HepG2 (cell line): ENCODE measurements at regions not wholly inside any gene's neighbourhood (a gene's known extent, or its start where the extent isn't known, plus 50 kb on each side); places are given as distances from the start of the nearest gene placed in this dataset.

Experiments used
- ATAC-seq: fragments of 200-7000 bp; cut with Tn5 transposase; 3 replicates; pipeline ENCODE4 v1.9.1; 2020; ENCODE audit warnings: mild to moderate bottlenecking, moderate library complexity
- BruUV-seq: library from RNA; stranded (reverse); fragments of 400-500 nt; replicated peaks from 2 replicates; lab custom pipeline; 2021; lab: Mats Ljungman, UMichigan
- CTCF ChIA-PET: fragments of 300-600 bp; formaldehyde crosslinking; extraction: SDS; loops from one replicate; lab custom pipeline; 2021; ENCODE audit warnings: low total read pairs, inconsistent platforms, low intra/inter-chr PET ratio; lab: Yijun Ruan, JAX
- POLR2A ChIA-PET: fragments of 350-600 bp; sonication (Branson Sonifier 250); formaldehyde crosslinking; loops from one replicate; lab custom pipeline; 2020; ENCODE audit warnings: antibody characterized with exemption, inconsistent platforms; lab: Yijun Ruan, JAX
- DNase-seq: peaks from one replicate; pipeline ENCODE4 v3.0.0-alpha.2; 2015; ENCODE audit warnings: low spot score
- FAIRE-seq: peaks from 3 replicates; lab custom pipeline; 2011; peaks lifted over from hg19 to GRCh38; lab: Jason Lieb, UNC
- H2AFZ ChIP-seq: one replicate; pipeline ENCODE4 v1.6.1; 2011; ENCODE audit warnings: low read length, inconsistent platforms
- H3K27ac ChIP-seq: fragments of 300-600 bp; 3 replicates; pipeline ENCODE4 v1.8.0; 2011; ENCODE audit warnings: mixed run types, mild to moderate bottlenecking, mixed read lengths, low read length, inconsistent platforms; ENCODE audit not compliant: insufficient read depth; ENCODE audit errors: extremely low read length
- H3K27me3 ChIP-seq, 2 experiments: fragments of 200-600 bp in 1 of 2; 2 replicates in 1 of 2; 3 replicates in 1 of 2; pipeline versions ENCODE4 v1.6.0 to v1.8.0; 2011; ENCODE audit warnings: low read length in 2 of 2, mild to moderate bottlenecking in 2 of 2, moderate library complexity in 2 of 2, inconsistent platforms in 1 of 2; ENCODE audit not compliant: insufficient read depth in 2 of 2, control insufficient read depth in 1 of 2
- H3K36me3 ChIP-seq, 2 experiments: fragments of 200-600 bp in 1 of 2; replicated peaks in 1 of 2; 2 replicates in 1 of 2; 3 replicates in 1 of 2; pipeline versions ENCODE4 v1.5.1 to v1.8.0; 2011; ENCODE audit warnings: low read length in 2 of 2, inconsistent platforms in 1 of 2; ENCODE audit not compliant: insufficient read depth in 2 of 2, control insufficient read depth in 1 of 2
- H3K4me1 ChIP-seq: 2 replicates; pipeline ENCODE4 v1.5.1; 2012; ENCODE audit warnings: low read length, inconsistent platforms; ENCODE audit not compliant: insufficient read depth
- H3K4me2 ChIP-seq: 2 replicates; pipeline ENCODE4 v1.6.0; 2011; ENCODE audit warnings: low read depth, low read length, inconsistent platforms
- H3K4me3 ChIP-seq, 3 experiments: fragments of 200-600 bp in 1 of 3; sonication (generic), shearing (Covaris generic) in 1 of 3; replicated peaks in 1 of 3; 2 replicates each; pipeline ENCODE4 v1.5.1; 2011 to 2016; ENCODE audit warnings: low read length in 3 of 3, inconsistent platforms in 2 of 3, low read depth in 2 of 3, mild to moderate bottlenecking in 2 of 3, control low read depth in 1 of 3, mixed read lengths in 1 of 3; ENCODE audit not compliant: insufficient read depth in 1 of 3
- H3K79me2 ChIP-seq: one replicate; pipeline ENCODE4 v1.6.1; 2011; ENCODE audit warnings: low read length, inconsistent platforms; ENCODE audit not compliant: insufficient read depth
- H3K9ac ChIP-seq: 2 replicates; pipeline ENCODE4 v1.6.0; 2011; ENCODE audit warnings: mild to moderate bottlenecking, low read depth, low read length, inconsistent platforms; ENCODE audit not compliant: insufficient read depth
- H3K9me3 ChIP-seq: 2 replicates; pipeline ENCODE4 v1.5.1; 2012; ENCODE audit warnings: mild to moderate bottlenecking, low read length
- H4K20me1 ChIP-seq: 2 replicates; pipeline ENCODE4 v1.6.0; 2011; ENCODE audit warnings: inconsistent platforms, mild to moderate bottlenecking, low read length, moderate library complexity; ENCODE audit not compliant: insufficient read depth
- CCDC6 ChIP-seq: sonication (generic); formaldehyde crosslinking; IDR thresholded peaks from 2 replicates; pipeline ENCODE4 v1.8.1; 2022; ENCODE audit warnings: mild to moderate bottlenecking, missing genetic modification reagents, moderate library complexity
- CENPT ChIP-seq: sonication (generic); formaldehyde crosslinking; IDR thresholded peaks from 2 replicates; pipeline ENCODE4 v1.8.0; 2022; ENCODE audit warnings: low read depth, mild to moderate bottlenecking, moderate library complexity, missing genetic modification reagents
- EZH2 ChIP-seq: conservative IDR thresholded peaks from 2 replicates; pipeline ENCODE4 v1.6.1; 2012; ENCODE audit warnings: mild to moderate bottlenecking, low read depth, low read length, moderate library complexity
- GABPB1 ChIP-seq: IDR thresholded peaks from 2 replicates; pipeline ENCODE4 v1.6.1; 2016; ENCODE audit warnings: mild to moderate bottlenecking, missing genetic modification reagents, moderate library complexity, missing compliant biosample characterization
- NR2F2 ChIP-seq: IDR thresholded peaks from 2 replicates; pipeline ENCODE4 v1.6.1; 2012; ENCODE audit warnings: low read depth, inconsistent platforms, borderline replicate concordance
- RBM22 ChIP-seq: fragments of 200-400 bp; formaldehyde crosslinking; optimal IDR thresholded peaks from 2 replicates; pipeline ENCODE3; 2017; ENCODE audit warnings: mild to moderate bottlenecking, low read length, moderate library complexity
- REPIN1 ChIP-seq: sonication (generic); formaldehyde crosslinking; IDR thresholded peaks from 2 replicates; pipeline ENCODE4 v1.8.0; 2022; ENCODE audit warnings: missing genetic modification reagents, low read depth, mild to moderate bottlenecking, borderline replicate concordance
- SIN3A ChIP-seq: IDR thresholded peaks from 2 replicates; pipeline ENCODE4 v1.6.1; 2011; ENCODE audit warnings: low read depth, mild to moderate bottlenecking, control low read depth, low read length, borderline replicate concordance
- SRSF9 ChIP-seq: fragments of 200-400 bp; formaldehyde crosslinking; IDR thresholded peaks from 2 replicates; pipeline ENCODE4 v1.6.1; 2018; ENCODE audit warnings: borderline replicate concordance, mild to moderate bottlenecking, low read depth, low read length; ENCODE audit not compliant: insufficient read depth, poor library complexity, severe bottlenecking
- ZFP36L1 ChIP-seq: sonication (generic); formaldehyde crosslinking; IDR thresholded peaks from 2 replicates; pipeline ENCODE4 v1.8.0; 2022; ENCODE audit warnings: mild to moderate bottlenecking, missing genetic modification reagents, moderate library complexity
- ZNF30 ChIP-seq: sonication (generic); formaldehyde crosslinking; IDR thresholded peaks from 2 replicates; pipeline ENCODE4 v1.5.0; 2020; ENCODE audit warnings: mild to moderate bottlenecking, missing genetic modification reagents
- ZNF337 ChIP-seq: sonication (generic); formaldehyde crosslinking; IDR thresholded peaks from 2 replicates; pipeline ENCODE4 v1.5.1; 2020; ENCODE audit warnings: missing genetic modification reagents, low read depth, mild to moderate bottlenecking, borderline replicate concordance
- ZNF441 ChIP-seq: sonication (generic); formaldehyde crosslinking; IDR thresholded peaks from 2 replicates; pipeline ENCODE4 v1.7.0; 2021; ENCODE audit warnings: missing genetic modification reagents, borderline replicate concordance
- ZNF678 ChIP-seq: sonication (generic); formaldehyde crosslinking; IDR thresholded peaks from 2 replicates; pipeline ENCODE4 v1.4.0; 2020; ENCODE audit warnings: mild to moderate bottlenecking, missing genetic modification reagents
- ZNF746 ChIP-seq: sonication (generic); formaldehyde crosslinking; IDR thresholded peaks from 2 replicates; pipeline ENCODE4 v1.8.0; 2022; ENCODE audit warnings: mild to moderate bottlenecking, missing genetic modification reagents
- ZNF83 ChIP-seq: sonication (generic); formaldehyde crosslinking; IDR thresholded peaks from 2 replicates; pipeline ENCODE4 v1.4.0; 2020; ENCODE audit warnings: missing genetic modification reagents, mild to moderate bottlenecking, borderline replicate concordance
- WGBS: methylation state at CpG from one replicate; pipeline ENCODE4 v1.1.6; 2017; ENCODE audit warnings: low lambda C conversion rate; 5-methylcytosine and 5-hydroxymethylcytosine counted together
- in situ Hi-C: cut with HindIII; loops from 2 replicates; pipeline ENCODE4 v1.10.0; 2017; ENCODE audit warnings: low pct_unique_long_range_greater_than_20kb; ENCODE audit not compliant: extremely low pct_ligation_motif_present
- intact Hi-C: fragments of 100-400 bp; cut with micrococcal nuclease; formaldehyde crosslinking; loops from one replicate; pipeline ENCODE4 v1.10.0; 2022; ENCODE audit not compliant: unreplicated experiment
- TF ChIP-seq, protein P1 (sequence below): sonication (generic); formaldehyde crosslinking; IDR thresholded peaks from 2 replicates; pipeline ENCODE4 v1.4.0; 2020; ENCODE audit warnings: missing genetic modification reagents
- TF ChIP-seq, protein P2 (sequence below): sonication (generic); formaldehyde crosslinking; IDR thresholded peaks from 2 replicates; pipeline ENCODE4 v1.5.1; 2020; ENCODE audit warnings: missing genetic modification reagents, mild to moderate bottlenecking, borderline replicate concordance

DNA sequence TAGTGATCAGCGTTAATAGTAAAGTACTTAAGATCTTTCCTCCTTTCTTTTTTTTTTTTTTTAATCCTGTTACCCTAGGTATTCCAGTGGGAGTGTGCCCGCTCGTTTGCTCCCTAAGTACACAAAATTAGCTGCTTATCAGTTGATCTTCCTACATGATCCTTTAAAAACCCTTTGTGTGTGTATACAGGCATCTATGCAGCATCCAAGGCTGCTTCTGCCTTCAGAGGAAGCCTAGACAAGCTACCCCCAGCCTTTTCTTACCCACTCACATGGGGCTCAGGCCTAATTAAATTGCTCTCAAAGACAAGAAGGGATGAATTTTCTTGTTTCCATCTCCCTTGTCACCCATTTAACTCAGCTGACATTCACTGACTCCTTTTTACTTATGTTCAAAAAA, 343.4 kb upstream of the LMO3 start:
- Histone ChIP-seq H3K36me3 (no peaks in the 10 kb centered on the region), H3K4me1 (no peaks in the 10 kb centered on the region), H3K4me2 (no peak overlapping the region), H3K27ac (no peak overlapping the region), H3K79me2 (no peaks in the 10 kb centered on the region), H3K27me3 (no peaks in the 10 kb centered on the region), H3K9ac (no peak overlapping the region), H4K20me1 (no peaks in the 10 kb centered on the region), H3K9me3 (no peaks in the 10 kb centered on the region), H3K4me3 (no peak overlapping the region), H2AFZ (no peak overlapping the region)
- no peak for ATAC-seq
- intact Hi-C loops (no loop called here), in situ Hi-C loops (no loop called here)
- DNase-seq: no peak
- FAIRE-seq: no peak
- 2% methylated on average over 3 of the region's 3 CpGs for WGBS
- ChIA-PET POLR2A (no interaction called here), CTCF (no interaction called here)
- no TSS peak for BruUV-seq
- TF ChIP-seq, protein P1, sequence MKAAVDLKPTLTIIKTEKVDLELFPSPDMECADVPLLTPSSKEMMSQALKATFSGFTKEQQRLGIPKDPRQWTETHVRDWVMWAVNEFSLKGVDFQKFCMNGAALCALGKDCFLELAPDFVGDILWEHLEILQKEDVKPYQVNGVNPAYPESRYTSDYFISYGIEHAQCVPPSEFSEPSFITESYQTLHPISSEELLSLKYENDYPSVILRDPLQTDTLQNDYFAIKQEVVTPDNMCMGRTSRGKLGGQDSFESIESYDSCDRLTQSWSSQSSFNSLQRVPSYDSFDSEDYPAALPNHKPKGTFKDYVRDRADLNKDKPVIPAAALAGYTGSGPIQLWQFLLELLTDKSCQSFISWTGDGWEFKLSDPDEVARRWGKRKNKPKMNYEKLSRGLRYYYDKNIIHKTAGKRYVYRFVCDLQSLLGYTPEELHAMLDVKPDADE (CRISPR knock-in tag): no peak
- TF ChIP-seq ZNF337 (no peak), CCDC6 (CRISPR knock-in tag) (no peak), ZFP36L1 (CRISPR knock-in tag) (no peak), ZNF83 (CRISPR knock-in tag) (no peak), ZNF30 (CRISPR knock-in tag) (no peak), REPIN1 (CRISPR knock-in tag) (no peak), ZNF441 (no peak)

- in situ Hi-C loops (no loop called here), intact Hi-C loops (no loop called here)
- no peak for ATAC-seq
- H3K36me3 ChIP-seq: no peaks in the 10 kb centered on the region
- H4K20me1 ChIP-seq: no peaks in the 10 kb centered on the region
- no peak for DNase-seq
- H3K9me3 ChIP-seq: no peaks in the 10 kb centered on the region
- no peak overlapping the region for H3K27ac ChIP-seq
- no peak overlapping the region for H3K9ac ChIP-seq
- no peaks in the 10 kb centered on the region for H3K4me1 ChIP-seq
- no peaks in the 10 kb centered on the region for H3K27me3 ChIP-seq
- no peak overlapping the region for H3K4me2 ChIP-seq
- BruUV-seq: no TSS peak
- H3K4me3 ChIP-seq: no peak overlapping the region
- FAIRE-seq: no peak
- CTCF ChIA-PET: no interaction called here
- no peak overlapping the region for H2AFZ ChIP-seq
- no peaks in the 10 kb centered on the region for H3K79me2 ChIP-seq
- POLR2A ChIA-PET: no interaction called here
- no peak for TF ChIP-seq RBM22
- TF ChIP-seq SRSF9: no peak
- no peak for TF ChIP-seq NR2F2
- TF ChIP-seq ZNF678 (CRISPR knock-in tag): no peak
- TF ChIP-seq CENPT (CRISPR knock-in tag): no peak
- no peak for TF ChIP-seq ZNF746 (CRISPR knock-in tag)
- no peak for TF ChIP-seq SIN3A
- TF ChIP-seq EZH2: no peak
- TF ChIP-seq, protein P2, sequence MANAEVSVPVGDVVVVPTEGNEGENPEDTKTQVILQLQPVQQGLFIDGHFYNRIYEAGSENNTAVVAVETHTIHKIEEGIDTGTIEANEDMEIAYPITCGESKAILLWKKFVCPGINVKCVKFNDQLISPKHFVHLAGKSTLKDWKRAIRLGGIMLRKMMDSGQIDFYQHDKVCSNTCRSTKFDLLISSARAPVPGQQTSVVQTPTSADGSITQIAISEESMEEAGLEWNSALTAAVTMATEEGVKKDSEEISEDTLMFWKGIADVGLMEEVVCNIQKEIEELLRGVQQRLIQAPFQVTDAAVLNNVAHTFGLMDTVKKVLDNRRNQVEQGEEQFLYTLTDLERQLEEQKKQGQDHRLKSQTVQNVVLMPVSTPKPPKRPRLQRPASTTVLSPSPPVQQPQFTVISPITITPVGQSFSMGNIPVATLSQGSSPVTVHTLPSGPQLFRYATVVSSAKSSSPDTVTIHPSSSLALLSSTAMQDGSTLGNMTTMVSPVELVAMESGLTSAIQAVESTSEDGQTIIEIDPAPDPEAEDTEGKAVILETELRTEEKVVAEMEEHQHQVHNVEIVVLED (CRISPR knock-in tag): no peak
- no peak for TF ChIP-seq GABPB1 (CRISPR knock-in tag)
Measured at GRCh38 chr12:16946704-16947103, 340.7 kb upstream of the LMO3 start.
